Progenitor cell of endocrine pancreas (in vitro differentiated cells): ENCODE measurements at regions not wholly inside any gene's neighbourhood (a gene's known extent, or its start where the extent isn't known, plus 50 kb on each side); places are given as distances from the start of the nearest gene placed in this dataset.

Experiments
- DNase-seq: peaks from one replicate; pipeline ENCODE4 v3.0.0; 2021; ENCODE audit warnings: low spot score; ENCODE audit not compliant: unreplicated experiment
- H3K27ac Mint-ChIP-seq: 2 replicates; pipeline ENCODE4 v1.8.0; 2021; ENCODE audit warnings: mild to moderate bottlenecking, moderate library complexity, mixed read lengths
- H3K27me3 Mint-ChIP-seq: 2 replicates; pipeline ENCODE4 v1.8.0; 2021; ENCODE audit warnings: mixed read lengths
- H3K36me3 Mint-ChIP-seq: 2 replicates; pipeline ENCODE4 v1.8.0; 2022; ENCODE audit warnings: mixed read lengths; ENCODE audit not compliant: insufficient read depth
- H3K4me1 Mint-ChIP-seq: 2 replicates; pipeline ENCODE4 v1.8.0; 2021; ENCODE audit warnings: low read depth, mixed read lengths
- H3K4me3 Mint-ChIP-seq: 2 replicates; pipeline ENCODE4 v1.8.0; 2021; ENCODE audit warnings: low read depth, mild to moderate bottlenecking, moderate library complexity, mixed read lengths
- H3K9me3 Mint-ChIP-seq: 2 replicates; pipeline ENCODE4 v1.8.0; 2021; ENCODE audit warnings: low read depth, mixed read lengths
- CTCF ChIP-seq: fragments of 200-600 bp; sonication (generic); IDR thresholded peaks from one replicate; pipeline ENCODE4 v1.5.0; 2021; ENCODE audit warnings: antibody characterized with exemption, mild to moderate bottlenecking; ENCODE audit not compliant: unreplicated experiment

GRCh38 chr3:79922633-79923032 is 154.8 kb upstream of the ROBO1 start:
- Mint-ChIP-seq H3K36me3 (no peaks in the 10 kb centered on the region), H3K9me3 (no peaks in the 10 kb centered on the region), H3K27me3 (peaks cover 24% of the 10 kb centered on the region), H3K4me1 (peaks cover 11% of the 10 kb centered on the region), H3K27ac (no peak overlapping the region), H3K4me3 (no peak overlapping the region)
- no peak for DNase-seq
- TF ChIP-seq CTCF, result no peak

- peaks cover 12% of the 10 kb centered on the region for H3K4me1 Mint-ChIP-seq
- H3K4me3 Mint-ChIP-seq, result no peak overlapping the region
- no peak for TF ChIP-seq CTCF
- H3K27me3 Mint-ChIP-seq, result peaks cover 29% of the 10 kb centered on the region
- no peaks in the 10 kb centered on the region for H3K36me3 Mint-ChIP-seq
- no peak for DNase-seq
- no peak overlapping the region for H3K27ac Mint-ChIP-seq
- H3K9me3 Mint-ChIP-seq, result no peaks in the 10 kb centered on the region
Observed at GRCh38 chr3:79917561-79917960, 149.8 kb upstream of the ROBO1 start.

GRCh38 chr3:79910337-79910736 is 142.5 kb upstream of the ROBO1 start:
- Mint-ChIP-seq H3K36me3 (no peaks in the 10 kb centered on the region), H3K27ac (no peak overlapping the region), H3K27me3 (peaks cover 23% of the 10 kb centered on the region), H3K4me3 (no peak overlapping the region), H3K4me1 (peaks cover 5% of the 10 kb centered on the region), H3K9me3 (no peaks in the 10 kb centered on the region)
- DNase-seq, result no peak
- TF ChIP-seq CTCF, result no peak

GRCh38 chr3:79906106-79906505 is 138.3 kb upstream of the ROBO1 start:
- Mint-ChIP-seq H3K4me3 (no peak overlapping the region), H3K36me3 (no peaks in the 10 kb centered on the region), H3K27me3 (peaks cover 17% of the 10 kb centered on the region), H3K4me1 (no peaks in the 10 kb centered on the region), H3K27ac (no peak overlapping the region), H3K9me3 (no peaks in the 10 kb centered on the region)
- DNase-seq, result no peak
- no peak for TF ChIP-seq CTCF

GRCh38 chr3:79902151-79902550 is 134.4 kb upstream of the ROBO1 start:
- Mint-ChIP-seq H3K4me1 (no peaks in the 10 kb centered on the region), H3K27ac (no peak overlapping the region), H3K9me3 (no peaks in the 10 kb centered on the region), H3K4me3 (no peak overlapping the region), H3K36me3 (no peaks in the 10 kb centered on the region), H3K27me3 (peaks cover 15% of the 10 kb centered on the region)
- no peak for DNase-seq
- TF ChIP-seq CTCF, result no peak
